Karpas-422 (cell line): ENCODE measurements at regions not wholly inside any gene's neighbourhood (a gene's known extent, or its start where the extent isn't known, plus 50 kb on each side); places are given as distances from the start of the nearest gene placed in this dataset.

ENCODE experiments used
- DNase-seq: peaks from one replicate; pipeline ENCODE4 v3.0.0-alpha.2; 2015
- H2AFZ ChIP-seq: fragments of 200-600 bp; sonication (generic); 2 replicates; pipeline ENCODE4 v1.6.1; 2014; ENCODE audit warnings: antibody characterized with exemption, low read length, mixed read lengths
- H3K27ac ChIP-seq: fragments of 200-600 bp; sonication (generic); 2 replicates; pipeline ENCODE4 v1.5.1; 2014; ENCODE audit warnings: mild to moderate bottlenecking, low read length, moderate library complexity
- H3K27me3 ChIP-seq: fragments of 200-600 bp; sonication (generic); 2 replicates; pipeline ENCODE4 v1.6.1; 2014; ENCODE audit warnings: low read length, mixed read lengths
- H3K36me3 ChIP-seq: fragments of 200-600 bp; sonication (generic); 2 replicates; pipeline ENCODE4 v1.6.1; 2014; ENCODE audit warnings: low read length, mixed read lengths; ENCODE audit not compliant: insufficient read depth
- H3K4me1 ChIP-seq: fragments of 200-600 bp; sonication (generic); 2 replicates; pipeline ENCODE4 v1.6.1; 2014; ENCODE audit warnings: mild to moderate bottlenecking, low read length, mixed read lengths
- H3K4me2 ChIP-seq: fragments of 200-600 bp; sonication (generic); 2 replicates; pipeline ENCODE4 v1.6.1; 2014; ENCODE audit warnings: low read length, low read depth, mild to moderate bottlenecking; ENCODE audit not compliant: poor library complexity, severe bottlenecking
- H3K4me3 ChIP-seq: fragments of 200-600 bp; sonication (generic); 2 replicates; pipeline ENCODE4 v1.5.1; 2014; ENCODE audit warnings: mild to moderate bottlenecking, antibody characterized with exemption, low read length, mixed read lengths
- H3K79me2 ChIP-seq: fragments of 200-600 bp; sonication (generic); 2 replicates; pipeline ENCODE4 v1.6.1; 2014; ENCODE audit warnings: mild to moderate bottlenecking, low read length, mixed read lengths
- H3K9ac ChIP-seq: fragments of 200-600 bp; sonication (generic); 2 replicates; pipeline ENCODE4 v1.6.0; 2014; ENCODE audit warnings: low read length
- H3K9me2 ChIP-seq: fragments of 200-600 bp; sonication (generic), shearing (Covaris generic); replicated peaks from 2 replicates; pipeline ENCODE4 v1.6.0; 2014; ENCODE audit warnings: mild to moderate bottlenecking, low read length, moderate library complexity; ENCODE audit not compliant: insufficient read depth
- H3K9me3 ChIP-seq: fragments of 300-700, 200-600 bp; sonication (generic); 2 replicates; pipeline ENCODE4 v1.6.1; 2014; ENCODE audit warnings: low read length, mixed read lengths
- H4K20me1 ChIP-seq: fragments of 200-600 bp; sonication (generic); 2 replicates; pipeline ENCODE4 v1.6.1; 2014; ENCODE audit warnings: mild to moderate bottlenecking, antibody characterized with exemption, low read length, low read depth; ENCODE audit not compliant: insufficient read depth

- no peaks in the 10 kb centered on the region for H3K4me1 ChIP-seq
- H2AFZ ChIP-seq: no peak overlapping the region
- no peaks in the 10 kb centered on the region for H3K79me2 ChIP-seq
- no peaks in the 10 kb centered on the region for H3K9me3 ChIP-seq
- no peak overlapping the region for H3K4me3 ChIP-seq
- H3K9ac ChIP-seq: no peak overlapping the region
- no peak overlapping the region for H3K4me2 ChIP-seq
- H3K36me3 ChIP-seq: no peaks in the 10 kb centered on the region
- no peaks in the 10 kb centered on the region for H3K9me2 ChIP-seq
- no peak for DNase-seq
- no peak overlapping the region for H3K27ac ChIP-seq
- H3K27me3 ChIP-seq: no peaks in the 10 kb centered on the region
- no peaks in the 10 kb centered on the region for H4K20me1 ChIP-seq
These were observed 131.2 kb upstream of the SPRY1 start for GRCh38 chr4:123265443-123265842.

DNA sequence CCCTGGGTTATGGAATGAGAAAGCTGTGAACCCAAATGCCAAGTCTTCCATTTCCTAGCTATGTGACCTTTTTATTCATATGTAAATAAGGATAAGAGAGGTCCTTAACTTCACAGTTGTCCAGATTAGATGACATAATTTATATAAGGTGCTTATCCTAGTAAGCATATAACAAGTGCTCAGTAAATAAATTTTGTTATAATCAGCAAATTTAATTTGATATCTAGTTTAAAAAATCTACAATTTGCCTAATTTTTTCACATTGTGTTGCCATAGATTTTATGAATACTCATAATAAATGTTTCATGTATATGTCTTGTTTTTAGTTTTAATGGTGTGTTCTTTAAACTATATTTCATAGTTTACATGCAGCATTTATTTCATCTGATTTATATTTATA, 130.4 kb upstream of the SPRY1 start:
- Histone ChIP-seq H3K9me2 (no peaks in the 10 kb centered on the region), H3K4me1 (no peaks in the 10 kb centered on the region), H3K79me2 (no peaks in the 10 kb centered on the region), H2AFZ (no peak overlapping the region), H3K4me2 (no peak overlapping the region), H3K9ac (no peak overlapping the region), H3K36me3 (no peaks in the 10 kb centered on the region), H3K4me3 (no peak overlapping the region), H3K27me3 (no peaks in the 10 kb centered on the region), H4K20me1 (no peaks in the 10 kb centered on the region), H3K9me3 (no peaks in the 10 kb centered on the region), H3K27ac (no peak overlapping the region)
- DNase-seq: no peak

DNA sequence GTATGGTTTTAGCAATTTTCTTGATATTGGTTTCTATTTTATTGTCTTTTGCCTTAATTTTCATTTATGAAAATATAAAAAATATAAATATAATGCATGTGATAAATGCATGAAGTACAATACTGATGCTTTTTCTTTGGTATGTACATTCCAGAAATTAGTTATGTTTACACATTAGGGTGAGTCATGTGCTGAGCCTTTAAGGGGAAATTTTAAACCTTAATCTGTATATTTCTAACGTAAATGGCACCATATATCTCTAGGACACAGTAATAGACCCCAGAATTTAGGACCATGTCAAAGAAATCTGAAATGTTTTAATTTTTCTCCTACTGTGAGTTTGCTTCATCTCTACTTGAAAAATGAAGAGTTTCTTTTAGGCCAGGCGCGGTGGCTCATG, 117.8 kb upstream of the SPRY1 start:
- no peak overlapping the region for H3K27ac ChIP-seq
- no peaks in the 10 kb centered on the region for H3K36me3 ChIP-seq
- no peak overlapping the region for H3K4me2 ChIP-seq
- no peaks in the 10 kb centered on the region for H3K9me2 ChIP-seq
- H3K4me1 ChIP-seq: peaks cover 6% of the 10 kb centered on the region; the same call in 1 of the 2 replicates
- no peaks in the 10 kb centered on the region for H3K9me3 ChIP-seq
- no peak overlapping the region for H2AFZ ChIP-seq
- no peak overlapping the region for H3K4me3 ChIP-seq
- no peaks in the 10 kb centered on the region for H4K20me1 ChIP-seq
- no peak overlapping the region for H3K9ac ChIP-seq
- DNase-seq: no peak
- H3K27me3 ChIP-seq: no peaks in the 10 kb centered on the region
- H3K79me2 ChIP-seq: no peaks in the 10 kb centered on the region

DNA sequence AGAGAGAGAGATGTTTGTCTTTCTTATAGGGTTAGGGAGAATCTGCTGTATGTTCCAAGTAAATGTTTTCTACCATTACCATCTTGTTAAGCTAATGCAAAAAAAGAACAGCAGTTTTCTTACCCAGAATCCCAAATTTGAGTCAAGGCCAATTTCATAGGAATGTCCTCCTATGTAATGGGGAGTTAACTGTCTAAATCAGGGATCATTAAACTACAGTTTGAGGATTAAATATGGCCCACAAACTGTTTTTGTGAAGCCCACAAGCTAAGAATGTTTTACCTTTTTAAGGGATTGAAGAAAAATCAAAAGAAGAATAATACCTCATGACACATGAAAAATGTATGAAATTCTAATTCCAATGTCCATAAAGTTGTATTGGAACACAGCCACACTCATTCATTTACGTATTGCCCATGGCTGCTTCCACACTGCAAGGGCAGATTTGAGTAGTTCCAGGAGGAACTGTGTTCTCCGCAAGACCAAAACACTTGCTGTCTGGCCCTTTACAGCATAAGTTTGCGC, 113.2 kb upstream of the SPRY1 start:
- H3K4me2 ChIP-seq: no peak overlapping the region
- H3K9ac ChIP-seq: no peak overlapping the region
- no peaks in the 10 kb centered on the region for H4K20me1 ChIP-seq
- peaks cover 12% of the 10 kb centered on the region for H3K4me1 ChIP-seq
- H3K9me2 ChIP-seq: no peaks in the 10 kb centered on the region
- DNase-seq: no peak
- no peaks in the 10 kb centered on the region for H3K79me2 ChIP-seq
- H3K9me3 ChIP-seq: no peaks in the 10 kb centered on the region
- no peaks in the 10 kb centered on the region for H3K36me3 ChIP-seq
- no peak overlapping the region for H2AFZ ChIP-seq
- H3K4me3 ChIP-seq: no peak overlapping the region
- H3K27ac ChIP-seq: no peak overlapping the region
- no peaks in the 10 kb centered on the region for H3K27me3 ChIP-seq

DNA sequence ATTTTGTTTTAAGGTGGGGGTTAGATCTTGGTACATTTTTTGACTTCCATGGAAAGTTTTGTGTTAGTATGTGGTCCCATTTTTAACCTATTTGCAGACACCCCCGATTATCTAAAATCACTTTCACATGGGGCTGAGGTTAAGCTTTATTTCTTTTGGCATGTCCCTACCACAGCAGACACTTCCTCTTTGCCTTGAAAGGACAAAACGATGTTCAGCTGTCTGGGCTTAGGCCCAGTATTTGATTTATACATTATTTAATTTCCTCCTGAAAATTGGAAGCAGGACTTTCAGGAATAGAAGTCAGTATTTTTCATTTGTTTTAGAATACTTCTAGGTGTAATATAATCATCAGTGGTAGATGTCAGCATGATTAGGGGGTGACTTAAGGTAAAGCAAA, 112.4 kb upstream of the SPRY1 start:
- no peak overlapping the region for H3K4me3 ChIP-seq
- no peaks in the 10 kb centered on the region for H3K27me3 ChIP-seq
- H3K9me3 ChIP-seq: no peaks in the 10 kb centered on the region
- no peak overlapping the region for H3K4me2 ChIP-seq
- no peaks in the 10 kb centered on the region for H3K79me2 ChIP-seq
- DNase-seq: no peak
- H4K20me1 ChIP-seq: no peaks in the 10 kb centered on the region
- peaks cover 16% of the 10 kb centered on the region for H3K4me1 ChIP-seq
- H3K9ac ChIP-seq: no peak overlapping the region
- no peak overlapping the region for H3K27ac ChIP-seq
- no peak overlapping the region for H2AFZ ChIP-seq
- peaks cover 2% of the 10 kb centered on the region; the same call in 1 of the 2 replicates for H3K36me3 ChIP-seq
- no peaks in the 10 kb centered on the region for H3K9me2 ChIP-seq

DNA sequence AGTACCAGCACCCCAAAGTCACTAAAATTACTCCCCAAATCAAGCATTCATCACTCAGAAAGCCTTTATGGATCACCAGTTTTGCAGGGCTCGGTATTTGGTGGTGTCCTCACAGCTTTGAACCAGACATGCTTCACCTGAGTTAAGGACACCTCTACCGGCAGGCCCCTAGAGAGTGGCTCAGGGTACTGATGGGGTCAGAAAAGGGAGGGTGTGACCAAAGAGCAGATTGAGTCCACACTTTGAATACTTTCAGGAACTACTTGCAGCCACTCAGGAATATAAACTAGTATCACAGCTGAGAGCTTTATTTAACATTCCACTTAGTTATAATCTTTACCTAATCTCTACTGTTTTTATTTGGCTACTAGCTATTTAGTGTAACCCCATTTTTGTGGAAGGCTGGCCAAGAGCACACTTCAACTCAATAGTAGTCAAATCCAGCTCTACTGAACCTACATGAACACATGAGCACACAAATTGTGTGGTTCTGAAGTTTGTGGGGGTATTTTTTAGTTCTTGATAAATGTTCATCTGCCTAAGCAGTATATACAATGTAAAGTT, 109.6 kb upstream of the SPRY1 start:
- Histone ChIP-seq H3K9me2 (no peaks in the 10 kb centered on the region), H3K79me2 (no peaks in the 10 kb centered on the region), H3K9me3 (peaks cover 5% of the 10 kb centered on the region), H2AFZ (no peak overlapping the region), H3K27me3 (no peaks in the 10 kb centered on the region), H3K4me2 (no peak overlapping the region), H3K4me1 (peaks cover 9% of the 10 kb centered on the region), H3K36me3 (peaks cover 3% of the 10 kb centered on the region; the same call in 1 of the 2 replicates), H4K20me1 (no peaks in the 10 kb centered on the region), H3K4me3 (no peak overlapping the region), H3K27ac (no peak overlapping the region), H3K9ac (no peak overlapping the region)
- DNase-seq: no peak

- Histone ChIP-seq H2AFZ (no peak overlapping the region), H3K9me2 (no peaks in the 10 kb centered on the region), H3K4me3 (no peak overlapping the region), H3K79me2 (no peaks in the 10 kb centered on the region), H3K9me3 (peaks cover 5% of the 10 kb centered on the region), H3K27ac (no peak overlapping the region), H3K27me3 (no peaks in the 10 kb centered on the region), H3K4me2 (no peak overlapping the region), H4K20me1 (no peaks in the 10 kb centered on the region), H3K4me1 (peaks cover 10% of the 10 kb centered on the region), H3K9ac (no peak overlapping the region), H3K36me3 (peaks cover 3% of the 10 kb centered on the region; the same call in 1 of the 2 replicates)
- DNase-seq: no peak
These were observed 108.1 kb upstream of the SPRY1 start for GRCh38 chr4:123288309-123289025.

DNA sequence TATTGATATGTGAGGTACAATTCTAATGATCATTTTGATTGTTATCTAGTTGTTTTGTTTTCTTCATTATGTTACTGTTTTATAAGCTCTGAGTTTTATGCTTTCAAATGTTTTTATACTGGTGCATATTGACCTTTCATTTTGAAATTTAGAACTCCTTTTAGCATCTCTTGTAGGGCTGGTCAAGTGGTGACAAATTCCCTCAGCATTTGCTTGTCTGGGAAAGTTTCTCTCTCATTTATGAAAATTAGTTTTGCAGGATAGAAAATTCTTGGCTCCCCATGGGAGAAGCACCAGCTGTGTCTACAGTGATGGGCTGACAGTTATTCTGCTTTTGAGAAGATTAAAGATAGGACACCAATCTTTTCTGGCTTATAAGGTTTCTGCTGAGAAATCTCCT, 105.3 kb upstream of the SPRY1 start:
- no peaks in the 10 kb centered on the region for H3K9me2 ChIP-seq
- H3K27ac ChIP-seq: no peak overlapping the region
- no peak for DNase-seq
- H3K4me2 ChIP-seq: no peak overlapping the region
- H3K36me3 ChIP-seq: peaks cover 3% of the 10 kb centered on the region; the same call in 1 of the 2 replicates
- no peaks in the 10 kb centered on the region for H3K79me2 ChIP-seq
- H3K27me3 ChIP-seq: no peaks in the 10 kb centered on the region
- H3K4me3 ChIP-seq: no peak overlapping the region
- no peaks in the 10 kb centered on the region for H4K20me1 ChIP-seq
- H3K9ac ChIP-seq: no peak overlapping the region
- H2AFZ ChIP-seq: no peak overlapping the region
- peaks cover 26% of the 10 kb centered on the region for H3K4me1 ChIP-seq
- H3K9me3 ChIP-seq: peaks cover 5% of the 10 kb centered on the region
